ENCODE measurements at regions not wholly inside any gene's neighbourhood (a gene's known extent, or its start where the extent isn't known, plus 50 kb on each side); places are given as distances from the start of the nearest gene placed in this dataset.

- TF ChIP-seq SIN3A (IDR thresholded peaks at IDR 0.05; ENCODE audit: borderline replicate concordance, insufficient read depth, low read length) (no peak), POLR2AphosphoS5 (IDR thresholded peaks at IDR 0.05; ENCODE audit: low read depth, low read length) (no peak), REST (IDR thresholded peaks at IDR 0.05; ENCODE audit: insufficient read depth in 1 of 2, low read depth in 2 of 2, low read length in 2 of 2) (no peak)
Measured at GRCh38 chr5:159837860-159838259, 78.4 kb upstream of the ADRA1B start.
